HEK293 (cell line): ENCODE measurements at regions not wholly inside any gene's neighbourhood (a gene's known extent, or its start where the extent isn't known, plus 50 kb on each side); places are given as distances from the start of the nearest gene placed in this dataset.
A peak's percentile ranks its signal among the peaks of the same experiment; 100 is the strongest.

Experiments
- FEZF1 ChIP-seq: fragments of 450-650 bp; formaldehyde crosslinking; IDR thresholded peaks from 2 replicates; pipeline ENCODE4 v1.5.1; 2016; ENCODE audit warnings: missing biosample characterization, missing genetic modification characterization
- GLIS2 ChIP-seq: fragments of 450-650 bp; formaldehyde crosslinking; IDR thresholded peaks from 2 replicates; pipeline ENCODE4 v1.5.1; 2016; ENCODE audit warnings: missing biosample characterization, missing genetic modification characterization
- HOXC10 ChIP-seq: sonication (generic); formaldehyde crosslinking; IDR thresholded peaks from 2 replicates; pipeline ENCODE4 v1.8.1; 2023; ENCODE audit warnings: mild to moderate bottlenecking, missing genetic modification reagents
- SETDB1 ChIP-seq: IDR thresholded peaks from one replicate; pipeline ENCODE4 v1.6.1; 2017; ENCODE audit warnings: mild to moderate bottlenecking, low read length, moderate library complexity, mixed read lengths; ENCODE audit not compliant: insufficient read length
- SP7 ChIP-seq: fragments of 450-650 bp; formaldehyde crosslinking; IDR thresholded peaks from 2 replicates; pipeline ENCODE4 v1.5.1; 2016; ENCODE audit warnings: missing biosample characterization, missing genetic modification characterization
- ZBTB21 ChIP-seq: fragments of 450-650 bp; formaldehyde crosslinking; IDR thresholded peaks from 2 replicates; pipeline ENCODE4 v1.5.1; 2017; ENCODE audit warnings: missing biosample characterization, missing genetic modification characterization
- ZFHX2 ChIP-seq: fragments of 450-650 bp; formaldehyde crosslinking; conservative IDR thresholded peaks from 2 replicates; pipeline ENCODE4 v1.5.1; 2016; ENCODE audit warnings: missing biosample characterization, missing genetic modification characterization
- ZNF140 ChIP-seq: fragments of 450-650 bp; formaldehyde crosslinking; IDR thresholded peaks from 2 replicates; pipeline ENCODE4 v1.5.1; 2016; ENCODE audit warnings: missing biosample characterization, missing genetic modification characterization
- ZNF514 ChIP-seq: fragments of 450-650 bp; formaldehyde crosslinking; IDR thresholded peaks from 2 replicates; pipeline ENCODE4 v1.5.1; 2016; ENCODE audit warnings: missing biosample characterization, missing genetic modification characterization
- ZNF548 ChIP-seq: fragments of 450-650 bp; formaldehyde crosslinking; IDR thresholded peaks from 2 replicates; pipeline ENCODE4 v1.5.1; 2016; ENCODE audit warnings: missing biosample characterization, missing genetic modification characterization
- ZNF549 ChIP-seq: fragments of 450-650 bp; IDR thresholded peaks from 2 replicates; pipeline ENCODE4 v1.5.1; 2018; ENCODE audit warnings: missing biosample characterization, missing genetic modification characterization, mild to moderate bottlenecking, inconsistent platforms, moderate library complexity
- ZNF560 ChIP-seq: fragments of 450-650 bp; formaldehyde crosslinking; IDR thresholded peaks from 2 replicates; pipeline ENCODE4 v1.5.1; 2017; ENCODE audit warnings: missing biosample characterization, missing genetic modification characterization, borderline replicate concordance
- ZNF561 ChIP-seq: fragments of 450-650 bp; IDR thresholded peaks from 2 replicates; pipeline ENCODE4 v1.5.1; 2018; ENCODE audit warnings: missing biosample characterization, missing genetic modification characterization, borderline replicate concordance
- ZNF585B ChIP-seq: fragments of 450-650 bp; formaldehyde crosslinking; IDR thresholded peaks from 2 replicates; pipeline ENCODE4 v1.5.1; 2016; ENCODE audit warnings: missing biosample characterization, missing genetic modification characterization
- ZNF626 ChIP-seq: fragments of 450-650 bp; sonication (Bioruptor Pico); formaldehyde crosslinking; IDR thresholded peaks from 2 replicates; pipeline ENCODE4 v1.5.1; 2018; ENCODE audit warnings: missing biosample characterization, missing genetic modification characterization, inconsistent platforms
- ZNF768 ChIP-seq: fragments of 450-650 bp; formaldehyde crosslinking; IDR thresholded peaks from 2 replicates; pipeline ENCODE4 v1.5.1; 2018; ENCODE audit warnings: missing biosample characterization, mild to moderate bottlenecking, missing genetic modification characterization
- ZNF777 ChIP-seq: fragments of 450-650 bp; formaldehyde crosslinking; IDR thresholded peaks from 2 replicates; pipeline ENCODE4 v1.5.1; 2017; ENCODE audit warnings: missing biosample characterization, missing genetic modification characterization, borderline replicate concordance
- ZNF837 ChIP-seq: fragments of 450-650 bp; formaldehyde crosslinking; IDR thresholded peaks from 2 replicates; pipeline ENCODE4 v1.5.1; 2016; ENCODE audit warnings: missing biosample characterization, missing genetic modification characterization
- TF ChIP-seq, protein P1 (sequence below): fragments of 450-650 bp; formaldehyde crosslinking; IDR thresholded peaks from 2 replicates; pipeline ENCODE4 v1.5.1; 2017; ENCODE audit warnings: missing biosample characterization, missing genetic modification characterization
- TF ChIP-seq, protein P2 (sequence below): fragments of 450-650 bp; formaldehyde crosslinking; IDR thresholded peaks from 2 replicates; pipeline ENCODE4 v1.5.0; 2017; ENCODE audit warnings: missing biosample characterization, missing genetic modification characterization, borderline replicate concordance
- TF ChIP-seq, protein P3 (sequence below): fragments of 450-650 bp; formaldehyde crosslinking; IDR thresholded peaks from 2 replicates; pipeline ENCODE4 v1.5.1; 2016; ENCODE audit warnings: missing biosample characterization, missing genetic modification characterization, low read depth
- TF ChIP-seq, protein P4 (sequence below): fragments of 450-650 bp; formaldehyde crosslinking; IDR thresholded peaks from 2 replicates; pipeline ENCODE4 v1.5.1; 2016; ENCODE audit warnings: missing biosample characterization, missing genetic modification characterization, low read depth
- TF ChIP-seq, protein P5 (sequence below): fragments of 450-650 bp; formaldehyde crosslinking; IDR thresholded peaks from 2 replicates; pipeline ENCODE4 v1.5.1; 2017; ENCODE audit warnings: missing biosample characterization, missing genetic modification characterization
- TF ChIP-seq, protein P6 (sequence below): fragments of 450-650 bp; formaldehyde crosslinking; IDR thresholded peaks from 2 replicates; pipeline ENCODE4 v1.5.1; 2016; ENCODE audit warnings: missing biosample characterization, missing genetic modification characterization, borderline replicate concordance
- TF ChIP-seq, protein P7 (sequence below): fragments of 450-650 bp; IDR thresholded peaks from 2 replicates; pipeline ENCODE4 v1.5.1; 2018; ENCODE audit warnings: missing biosample characterization, missing genetic modification characterization

DNA sequence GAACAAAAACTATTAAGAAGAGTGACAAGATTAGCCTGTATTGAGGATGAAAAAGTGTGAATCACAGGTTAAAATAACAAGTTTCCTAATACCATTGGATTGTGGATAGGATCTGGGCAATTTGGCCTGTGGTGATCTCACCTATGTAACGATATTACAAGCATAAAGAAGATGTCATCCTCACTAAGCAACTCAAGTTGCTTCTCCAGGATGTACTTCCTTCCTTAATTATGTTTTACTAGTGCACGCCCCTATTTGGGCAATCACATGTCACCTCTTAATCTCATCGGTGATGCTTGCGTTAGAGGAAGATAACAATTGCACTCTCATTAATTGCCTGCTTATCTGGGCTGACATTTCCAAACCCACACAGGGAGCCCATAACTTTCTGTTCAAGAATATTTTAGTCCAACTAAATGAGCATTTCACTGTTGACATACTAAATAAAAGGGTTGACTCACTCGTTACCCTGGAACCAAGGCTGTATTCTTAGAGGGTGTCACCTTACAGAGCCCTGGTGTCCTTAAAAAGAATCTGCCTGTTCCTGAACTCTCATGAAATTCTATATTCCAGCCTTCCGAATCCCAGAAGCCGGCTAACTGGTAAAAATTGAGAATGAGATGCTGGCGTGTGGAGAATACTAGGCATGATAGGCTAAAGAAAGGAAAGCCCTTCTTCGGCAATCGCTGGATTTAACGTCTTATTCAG, 88.2 kb upstream of the ATXN1 start (continued):
- peak; percentile 87 for TF ChIP-seq ZBTB21 (tag by site-specific recombination)
- TF ChIP-seq SP7 (tag by site-specific recombination), result peak; percentile 99
- no peak for TF ChIP-seq ZNF514
- TF ChIP-seq ZNF560, result no peak
- TF ChIP-seq FEZF1 (tag by site-specific recombination), result peak; percentile 99
- TF ChIP-seq, protein P1, sequence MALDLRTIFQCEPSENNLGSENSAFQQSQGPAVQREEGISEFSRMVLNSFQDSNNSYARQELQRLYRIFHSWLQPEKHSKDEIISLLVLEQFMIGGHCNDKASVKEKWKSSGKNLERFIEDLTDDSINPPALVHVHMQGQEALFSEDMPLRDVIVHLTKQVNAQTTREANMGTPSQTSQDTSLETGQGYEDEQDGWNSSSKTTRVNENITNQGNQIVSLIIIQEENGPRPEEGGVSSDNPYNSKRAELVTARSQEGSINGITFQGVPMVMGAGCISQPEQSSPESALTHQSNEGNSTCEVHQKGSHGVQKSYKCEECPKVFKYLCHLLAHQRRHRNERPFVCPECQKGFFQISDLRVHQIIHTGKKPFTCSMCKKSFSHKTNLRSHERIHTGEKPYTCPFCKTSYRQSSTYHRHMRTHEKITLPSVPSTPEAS, result peak; percentile 29; the same call in 1 of the 2 replicates
- no peak for TF ChIP-seq ZNF585B (tag by site-specific recombination)
- TF ChIP-seq, protein P2, sequence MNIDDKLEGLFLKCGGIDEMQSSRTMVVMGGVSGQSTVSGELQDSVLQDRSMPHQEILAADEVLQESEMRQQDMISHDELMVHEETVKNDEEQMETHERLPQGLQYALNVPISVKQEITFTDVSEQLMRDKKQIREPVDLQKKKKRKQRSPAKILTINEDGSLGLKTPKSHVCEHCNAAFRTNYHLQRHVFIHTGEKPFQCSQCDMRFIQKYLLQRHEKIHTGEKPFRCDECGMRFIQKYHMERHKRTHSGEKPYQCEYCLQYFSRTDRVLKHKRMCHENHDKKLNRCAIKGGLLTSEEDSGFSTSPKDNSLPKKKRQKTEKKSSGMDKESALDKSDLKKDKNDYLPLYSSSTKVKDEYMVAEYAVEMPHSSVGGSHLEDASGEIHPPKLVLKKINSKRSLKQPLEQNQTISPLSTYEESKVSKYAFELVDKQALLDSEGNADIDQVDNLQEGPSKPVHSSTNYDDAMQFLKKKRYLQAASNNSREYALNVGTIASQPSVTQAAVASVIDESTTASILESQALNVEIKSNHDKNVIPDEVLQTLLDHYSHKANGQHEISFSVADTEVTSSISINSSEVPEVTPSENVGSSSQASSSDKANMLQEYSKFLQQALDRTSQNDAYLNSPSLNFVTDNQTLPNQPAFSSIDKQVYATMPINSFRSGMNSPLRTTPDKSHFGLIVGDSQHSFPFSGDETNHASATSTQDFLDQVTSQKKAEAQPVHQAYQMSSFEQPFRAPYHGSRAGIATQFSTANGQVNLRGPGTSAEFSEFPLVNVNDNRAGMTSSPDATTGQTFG (tag by site-specific recombination), result no peak
- TF ChIP-seq, protein P3, sequence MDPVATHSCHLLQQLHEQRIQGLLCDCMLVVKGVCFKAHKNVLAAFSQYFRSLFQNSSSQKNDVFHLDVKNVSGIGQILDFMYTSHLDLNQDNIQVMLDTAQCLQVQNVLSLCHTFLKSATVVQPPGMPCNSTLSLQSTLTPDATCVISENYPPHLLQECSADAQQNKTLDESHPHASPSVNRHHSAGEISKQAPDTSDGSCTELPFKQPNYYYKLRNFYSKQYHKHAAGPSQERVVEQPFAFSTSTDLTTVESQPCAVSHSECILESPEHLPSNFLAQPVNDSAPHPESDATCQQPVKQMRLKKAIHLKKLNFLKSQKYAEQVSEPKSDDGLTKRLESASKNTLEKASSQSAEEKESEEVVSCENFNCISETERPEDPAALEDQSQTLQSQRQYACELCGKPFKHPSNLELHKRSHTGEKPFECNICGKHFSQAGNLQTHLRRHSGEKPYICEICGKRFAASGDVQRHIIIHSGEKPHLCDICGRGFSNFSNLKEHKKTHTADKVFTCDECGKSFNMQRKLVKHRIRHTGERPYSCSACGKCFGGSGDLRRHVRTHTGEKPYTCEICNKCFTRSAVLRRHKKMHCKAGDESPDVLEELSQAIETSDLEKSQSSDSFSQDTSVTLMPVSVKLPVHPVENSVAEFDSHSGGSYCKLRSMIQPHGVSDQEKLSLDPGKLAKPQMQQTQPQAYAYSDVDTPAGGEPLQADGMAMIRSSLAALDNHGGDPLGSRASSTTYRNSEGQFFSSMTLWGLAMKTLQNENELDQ (tag by site-specific recombination), result no peak
- TF ChIP-seq ZNF837, result no peak
- peak; percentile 47 for TF ChIP-seq ZFHX2 (tag by site-specific recombination)
- no peak for TF ChIP-seq ZNF549
- no peak for TF ChIP-seq ZNF548 (tag by site-specific recombination)
- no peak for TF ChIP-seq ZNF768
- TF ChIP-seq ZNF140, result no peak
- no peak; the same call in 1 of the 2 replicates for TF ChIP-seq ZNF561 (tag by site-specific recombination)
- TF ChIP-seq, protein P4, sequence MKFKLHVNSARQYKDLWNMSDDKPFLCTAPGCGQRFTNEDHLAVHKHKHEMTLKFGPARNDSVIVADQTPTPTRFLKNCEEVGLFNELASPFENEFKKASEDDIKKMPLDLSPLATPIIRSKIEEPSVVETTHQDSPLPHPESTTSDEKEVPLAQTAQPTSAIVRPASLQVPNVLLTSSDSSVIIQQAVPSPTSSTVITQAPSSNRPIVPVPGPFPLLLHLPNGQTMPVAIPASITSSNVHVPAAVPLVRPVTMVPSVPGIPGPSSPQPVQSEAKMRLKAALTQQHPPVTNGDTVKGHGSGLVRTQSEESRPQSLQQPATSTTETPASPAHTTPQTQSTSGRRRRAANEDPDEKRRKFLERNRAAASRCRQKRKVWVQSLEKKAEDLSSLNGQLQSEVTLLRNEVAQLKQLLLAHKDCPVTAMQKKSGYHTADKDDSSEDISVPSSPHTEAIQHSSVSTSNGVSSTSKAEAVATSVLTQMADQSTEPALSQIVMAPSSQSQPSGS (tag by site-specific recombination), result peak; percentile 92
- peak; percentile 38 for TF ChIP-seq SETDB1
- TF ChIP-seq, protein P5, sequence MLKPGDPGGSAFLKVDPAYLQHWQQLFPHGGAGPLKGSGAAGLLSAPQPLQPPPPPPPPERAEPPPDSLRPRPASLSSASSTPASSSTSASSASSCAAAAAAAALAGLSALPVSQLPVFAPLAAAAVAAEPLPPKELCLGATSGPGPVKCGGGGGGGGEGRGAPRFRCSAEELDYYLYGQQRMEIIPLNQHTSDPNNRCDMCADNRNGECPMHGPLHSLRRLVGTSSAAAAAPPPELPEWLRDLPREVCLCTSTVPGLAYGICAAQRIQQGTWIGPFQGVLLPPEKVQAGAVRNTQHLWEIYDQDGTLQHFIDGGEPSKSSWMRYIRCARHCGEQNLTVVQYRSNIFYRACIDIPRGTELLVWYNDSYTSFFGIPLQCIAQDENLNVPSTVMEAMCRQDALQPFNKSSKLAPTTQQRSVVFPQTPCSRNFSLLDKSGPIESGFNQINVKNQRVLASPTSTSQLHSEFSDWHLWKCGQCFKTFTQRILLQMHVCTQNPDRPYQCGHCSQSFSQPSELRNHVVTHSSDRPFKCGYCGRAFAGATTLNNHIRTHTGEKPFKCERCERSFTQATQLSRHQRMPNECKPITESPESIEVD (tag by site-specific recombination), result peak; percentile 92
- no peak for TF ChIP-seq ZNF777 (tag by site-specific recombination)
- no peak for TF ChIP-seq HOXC10
- TF ChIP-seq ZNF626, result no peak
- TF ChIP-seq GLIS2, result peak; percentile 68
- TF ChIP-seq, protein P6, sequence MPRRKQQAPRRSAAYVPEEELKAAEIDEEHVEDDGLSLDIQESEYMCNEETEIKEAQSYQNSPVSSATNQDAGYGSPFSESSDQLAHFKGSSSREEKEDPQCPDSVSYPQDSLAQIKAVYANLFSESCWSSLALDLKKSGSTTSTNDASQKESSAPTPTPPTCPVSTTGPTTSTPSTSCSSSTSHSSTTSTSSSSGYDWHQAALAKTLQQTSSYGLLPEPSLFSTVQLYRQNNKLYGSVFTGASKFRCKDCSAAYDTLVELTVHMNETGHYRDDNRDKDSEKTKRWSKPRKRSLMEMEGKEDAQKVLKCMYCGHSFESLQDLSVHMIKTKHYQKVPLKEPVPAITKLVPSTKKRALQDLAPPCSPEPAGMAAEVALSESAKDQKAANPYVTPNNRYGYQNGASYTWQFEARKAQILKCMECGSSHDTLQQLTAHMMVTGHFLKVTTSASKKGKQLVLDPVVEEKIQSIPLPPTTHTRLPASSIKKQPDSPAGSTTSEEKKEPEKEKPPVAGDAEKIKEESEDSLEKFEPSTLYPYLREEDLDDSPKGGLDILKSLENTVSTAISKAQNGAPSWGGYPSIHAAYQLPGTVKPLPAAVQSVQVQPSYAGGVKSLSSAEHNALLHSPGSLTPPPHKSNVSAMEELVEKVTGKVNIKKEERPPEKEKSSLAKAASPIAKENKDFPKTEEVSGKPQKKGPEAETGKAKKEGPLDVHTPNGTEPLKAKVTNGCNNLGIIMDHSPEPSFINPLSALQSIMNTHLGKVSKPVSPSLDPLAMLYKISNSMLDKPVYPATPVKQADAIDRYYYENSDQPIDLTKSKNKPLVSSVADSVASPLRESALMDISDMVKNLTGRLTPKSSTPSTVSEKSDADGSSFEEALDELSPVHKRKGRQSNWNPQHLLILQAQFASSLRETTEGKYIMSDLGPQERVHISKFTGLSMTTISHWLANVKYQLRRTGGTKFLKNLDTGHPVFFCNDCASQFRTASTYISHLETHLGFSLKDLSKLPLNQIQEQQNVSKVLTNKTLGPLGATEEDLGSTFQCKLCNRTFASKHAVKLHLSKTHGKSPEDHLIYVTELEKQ, result peak; percentile 96
- TF ChIP-seq, protein P7, sequence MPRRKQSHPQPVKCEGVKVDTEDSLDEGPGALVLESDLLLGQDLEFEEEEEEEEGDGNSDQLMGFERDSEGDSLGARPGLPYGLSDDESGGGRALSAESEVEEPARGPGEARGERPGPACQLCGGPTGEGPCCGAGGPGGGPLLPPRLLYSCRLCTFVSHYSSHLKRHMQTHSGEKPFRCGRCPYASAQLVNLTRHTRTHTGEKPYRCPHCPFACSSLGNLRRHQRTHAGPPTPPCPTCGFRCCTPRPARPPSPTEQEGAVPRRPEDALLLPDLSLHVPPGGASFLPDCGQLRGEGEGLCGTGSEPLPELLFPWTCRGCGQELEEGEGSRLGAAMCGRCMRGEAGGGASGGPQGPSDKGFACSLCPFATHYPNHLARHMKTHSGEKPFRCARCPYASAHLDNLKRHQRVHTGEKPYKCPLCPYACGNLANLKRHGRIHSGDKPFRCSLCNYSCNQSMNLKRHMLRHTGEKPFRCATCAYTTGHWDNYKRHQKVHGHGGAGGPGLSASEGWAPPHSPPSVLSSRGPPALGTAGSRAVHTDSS (tag by site-specific recombination), result peak; percentile 56; the same call in 1 of the 2 replicates
